Stimulated activated CD8-positive, alpha-beta memory T cell treated with anti-CD3 and anti-CD28 coated beads, Interleukin-15, amount 100 ng/mL, for 48 hours (primary cell): ENCODE measurements at regions not wholly inside any gene's neighbourhood (a gene's known extent, or its start where the extent isn't known, plus 50 kb on each side); places are given as distances from the start of the nearest gene placed in this dataset.

Experiments
- DNase-seq, 2 donors: peaks; one replicate each; pipeline ENCODE4 v3.0.0-alpha.2; 2020; ENCODE audit warnings: low read depth in 2 of 2

DNA sequence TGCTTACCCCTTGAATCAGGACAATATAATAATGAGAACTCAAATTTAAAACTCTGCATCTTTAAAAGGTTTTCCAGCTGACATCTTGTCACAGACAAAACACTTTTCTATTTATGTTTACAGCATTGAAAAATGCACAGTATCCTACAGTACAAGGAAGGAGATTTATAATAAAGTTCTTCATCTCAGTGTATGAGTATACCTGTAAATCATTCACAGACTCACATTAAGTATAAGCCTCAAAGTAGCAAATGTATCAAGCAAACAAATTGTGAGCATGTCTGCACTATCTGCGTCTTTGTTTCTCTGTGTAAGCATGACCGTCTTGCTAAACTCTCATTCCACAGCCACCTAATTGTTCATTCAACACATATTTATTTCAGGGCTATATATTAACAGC is 52.8 kb downstream of the PPP1R2C start:
- DNase-seq = no peak

GRCh38 chrX:42720209-42720608 is 57.8 kb downstream of the PPP1R2C start:
- no peak for DNase-seq

- no peak for DNase-seq
These were observed 62.2 kb downstream of the PPP1R2C start for GRCh38 chrX:42715701-42716262.

DNA sequence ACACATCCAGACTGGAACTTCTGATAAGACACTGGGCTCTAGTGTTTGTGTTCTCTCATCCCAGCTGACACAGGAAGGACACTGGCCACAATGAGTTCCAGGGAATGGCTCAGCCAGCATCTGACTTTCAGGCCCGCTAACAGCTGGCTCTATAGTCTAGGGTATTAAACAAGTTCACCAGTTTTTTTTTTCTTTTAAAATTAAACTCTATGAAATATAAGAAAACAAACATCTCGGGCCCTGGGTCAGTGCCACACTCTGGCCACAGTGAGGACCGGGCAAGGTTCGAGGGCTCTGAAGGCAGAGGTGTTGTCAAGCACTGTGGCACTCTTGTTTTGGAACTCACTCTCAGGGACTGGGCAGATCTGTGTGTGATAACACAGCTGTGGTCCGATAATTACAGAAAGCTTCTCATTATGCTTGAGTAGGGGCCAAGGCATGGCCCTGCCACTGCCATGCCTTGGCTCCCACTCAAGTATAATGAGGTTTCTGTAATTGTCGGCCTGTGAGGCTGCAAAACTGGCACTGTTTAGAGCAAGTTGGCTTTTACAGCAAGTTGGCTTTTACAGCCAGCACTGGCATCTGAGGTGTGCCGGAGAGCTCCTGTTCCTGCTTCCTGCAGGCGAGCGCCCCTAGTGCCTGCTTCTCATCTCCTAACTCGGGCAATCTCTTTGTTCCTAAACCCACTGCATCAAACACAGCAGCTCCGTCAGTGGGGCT is 62.8 kb downstream of the PPP1R2C start:
- no peak for DNase-seq

DNA sequence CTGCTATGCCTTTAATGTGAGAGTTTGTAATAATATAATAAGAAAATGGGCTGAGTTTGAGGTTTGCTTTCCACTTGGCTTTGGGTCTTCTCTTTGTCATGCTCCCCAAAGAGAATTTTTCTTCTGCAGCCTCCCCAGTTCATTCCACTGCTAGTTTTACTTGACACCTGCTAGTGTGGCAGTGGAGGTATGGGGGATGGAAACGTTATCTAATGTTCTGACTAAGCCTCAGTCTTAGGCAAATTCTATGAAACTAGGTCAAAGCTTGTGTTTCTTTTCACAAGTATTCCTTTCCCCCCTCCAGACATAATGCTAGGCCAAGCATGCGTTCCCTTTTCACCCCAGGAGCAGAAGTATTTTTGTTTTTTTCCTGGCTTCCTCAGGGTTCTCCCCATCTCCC is 67.5 kb downstream of the PPP1R2C start:
- no peak for DNase-seq

DNA sequence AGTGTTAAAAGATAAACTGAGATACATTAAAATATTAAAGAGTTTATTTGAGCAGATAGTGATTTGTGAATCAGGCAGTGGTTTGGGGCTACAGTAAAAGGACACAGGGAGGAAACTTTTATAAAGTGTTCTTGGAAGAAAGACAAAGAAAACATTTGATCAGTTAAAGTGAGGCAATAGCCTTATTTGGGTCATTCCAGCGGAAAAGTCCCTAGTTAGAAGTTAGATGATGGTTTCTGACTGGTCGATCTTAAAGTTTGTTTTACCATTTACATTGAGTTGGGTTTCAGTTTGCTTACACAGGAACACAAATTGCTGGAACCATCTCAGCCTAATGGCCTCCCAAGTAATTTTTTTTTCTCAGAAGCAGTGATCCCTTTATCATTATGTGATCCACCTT is 69.7 kb downstream of the PPP1R2C start:
- DNase-seq = no peak

DNA sequence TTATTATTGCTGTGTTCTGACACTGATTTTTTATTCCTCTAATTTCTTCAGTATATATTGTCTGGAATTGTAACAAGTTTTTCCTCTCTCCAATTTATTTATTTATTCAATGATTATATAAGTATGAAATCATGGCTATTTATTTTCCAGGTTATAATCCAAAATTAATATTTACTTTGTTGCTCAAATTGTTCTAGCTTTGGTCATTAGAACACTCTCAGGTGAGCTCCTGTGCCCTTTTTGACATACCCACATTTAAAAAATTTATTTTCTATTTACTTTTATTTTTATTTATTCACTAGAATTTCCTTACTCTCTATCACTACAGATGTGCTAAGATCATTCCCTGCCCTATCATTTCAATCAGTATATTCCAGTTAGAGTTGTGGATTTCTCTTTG is 70.2 kb downstream of the PPP1R2C start:
- no peak for DNase-seq

GRCh38 chrX:42704454-42704853 is 73.5 kb downstream of the PPP1R2C start:
- no peak for DNase-seq

- DNase-seq = no peak
These were observed 80.4 kb downstream of the PPP1R2C start for GRCh38 chrX:42697544-42697943.

GRCh38 chrX:42696536-42697124 is 81.3 kb downstream of the PPP1R2C start:
- no peak for DNase-seq

DNA sequence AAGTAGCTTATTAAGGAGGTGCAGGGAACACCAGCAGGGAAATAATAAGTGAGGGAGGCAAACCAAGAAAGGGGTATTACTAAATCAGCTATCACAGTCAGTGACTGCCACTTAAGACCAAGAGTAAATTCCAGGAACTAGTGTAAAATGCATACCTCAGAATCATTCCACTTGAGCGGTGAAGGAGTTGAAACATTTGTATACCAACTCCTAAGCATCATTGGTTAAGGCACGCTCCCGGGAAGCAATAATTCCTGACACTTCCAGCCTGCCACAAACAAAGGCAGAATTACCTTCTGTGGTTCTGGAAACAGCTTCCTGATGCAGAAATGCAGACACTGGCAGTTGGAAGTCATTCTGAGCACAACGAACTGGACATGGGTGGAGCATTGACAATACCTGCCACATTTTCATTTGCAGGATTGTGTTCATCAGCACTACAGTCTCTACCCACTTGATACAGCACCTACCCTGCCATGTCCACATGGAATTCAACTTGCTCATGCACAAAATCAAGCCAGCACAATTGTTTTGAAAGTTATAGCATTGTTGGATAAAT is 82.1 kb downstream of the PPP1R2C start:
- no peak for DNase-seq

DNA sequence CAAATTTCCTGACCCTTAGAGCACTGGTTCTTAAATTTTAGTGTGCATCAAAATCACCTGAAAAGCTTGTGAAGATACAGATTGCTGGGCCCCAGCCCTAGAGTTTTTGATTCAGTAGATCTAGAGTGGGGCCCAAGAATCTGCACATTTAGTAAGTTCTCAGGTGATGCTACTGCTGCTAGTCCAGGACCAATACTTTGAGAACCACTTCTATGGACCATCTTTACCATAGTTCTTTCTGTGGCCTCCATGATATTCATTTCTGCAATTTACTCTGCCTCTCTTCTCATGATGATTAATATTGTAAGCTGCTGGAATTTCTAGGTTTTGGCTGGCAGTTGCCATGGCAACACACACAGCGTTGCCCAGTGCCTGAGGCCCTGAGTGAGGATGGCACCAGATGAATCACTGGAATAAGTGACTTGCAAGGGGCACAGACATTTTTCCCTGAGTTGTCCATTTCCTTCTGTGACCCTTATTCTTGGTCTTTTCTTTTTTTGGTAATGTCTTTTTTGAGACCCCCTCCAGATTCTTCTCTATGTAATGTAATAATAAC is 83.6 kb downstream of the PPP1R2C start:
- DNase-seq = peak in 1 of 2 donors; percentile 10

DNA sequence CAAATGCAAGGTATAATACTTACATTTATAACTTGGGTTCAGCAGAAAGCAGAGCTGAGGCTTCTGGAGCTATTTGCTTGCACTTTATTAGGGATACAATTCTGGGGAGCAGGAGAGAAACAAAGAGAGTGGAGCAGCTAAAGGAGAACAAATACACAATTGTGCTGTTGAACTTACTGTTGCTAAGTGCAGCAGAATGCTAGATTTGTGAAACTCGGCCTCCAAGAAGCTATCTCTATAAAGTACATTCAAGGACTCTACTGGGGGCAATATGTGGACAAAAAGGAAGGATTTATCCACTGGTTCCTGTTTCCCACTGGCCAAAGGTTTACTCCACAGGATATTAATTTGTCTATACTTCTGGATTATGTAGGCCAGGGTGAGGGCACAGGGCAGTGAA is 86.8 kb downstream of the PPP1R2C start:
- no peak for DNase-seq

DNA sequence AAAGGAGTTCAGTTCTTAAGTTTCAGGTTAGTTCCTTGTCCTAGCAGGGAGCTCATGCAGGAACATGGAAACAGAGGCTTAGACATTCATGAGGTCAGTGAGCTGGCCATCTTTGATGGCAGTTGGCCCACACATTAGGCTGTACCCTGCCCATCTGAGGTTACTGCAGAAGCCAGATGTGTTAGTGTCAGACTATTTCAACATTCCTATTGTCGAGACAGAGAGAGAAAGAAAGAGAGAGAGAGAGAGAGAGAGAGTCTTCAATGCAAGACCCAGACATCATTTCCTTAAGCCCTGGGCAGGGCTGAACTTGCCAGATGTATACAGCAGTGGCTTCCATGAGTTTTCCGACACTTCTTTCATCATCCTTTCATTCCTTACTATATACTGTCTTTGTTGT is 91.3 kb downstream of the PPP1R2C start:
- no peak for DNase-seq

- DNase-seq = no peak
These were observed 91.7 kb downstream of the PPP1R2C start for GRCh38 chrX:42686296-42686695.

DNA sequence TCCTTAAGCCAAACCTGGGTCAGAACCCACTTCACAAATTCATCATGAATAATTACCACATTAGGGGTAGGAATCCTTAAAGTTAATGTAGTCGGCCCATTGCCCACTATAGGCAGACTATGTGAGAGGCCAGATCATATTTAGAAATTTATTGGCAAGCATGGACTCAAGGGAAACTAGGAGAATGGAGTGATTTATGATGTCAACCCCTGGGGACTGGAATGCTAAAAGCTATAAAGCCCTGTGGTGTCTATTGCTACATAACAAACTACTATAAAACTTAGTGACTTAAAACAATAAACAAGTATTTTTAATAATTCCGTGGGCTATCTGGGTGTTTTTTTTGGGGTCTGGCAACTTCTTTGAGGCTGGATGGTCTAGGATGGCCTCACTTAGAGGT is 93.9 kb downstream of the PPP1R2C start:
- no peak for DNase-seq

DNA sequence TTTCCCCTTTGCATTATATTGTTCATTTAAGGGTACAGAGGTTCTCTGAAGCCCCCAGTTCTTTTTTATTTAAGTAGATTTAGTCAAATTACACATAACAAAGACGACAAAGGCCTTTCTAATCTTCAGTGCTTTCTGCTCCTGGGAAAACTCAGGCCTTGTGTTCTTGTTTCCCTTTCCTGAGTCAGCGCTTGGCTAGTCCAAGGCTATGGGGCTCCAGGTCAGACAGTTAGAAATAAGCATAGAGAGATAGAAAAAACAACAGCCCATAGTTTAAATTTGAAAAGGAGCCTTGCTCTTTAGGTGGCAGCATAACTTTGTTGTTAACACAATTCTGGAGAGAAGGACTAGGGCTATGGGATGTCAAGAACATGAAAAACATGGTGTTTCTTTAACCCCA is 97.3 kb downstream of the PPP1R2C start:
- no peak for DNase-seq

- DNase-seq = no peak
These were observed 99.8 kb downstream of the PPP1R2C start for GRCh38 chrX:42678133-42678532.

- no peak for DNase-seq
These were observed 104.6 kb downstream of the PPP1R2C start for GRCh38 chrX:42673301-42673810.

GRCh38 chrX:42664680-42665079 is 113.3 kb downstream of the PPP1R2C start:
- no peak for DNase-seq

GRCh38 chrX:42628471-42628870 is 149.5 kb downstream of the PPP1R2C start:
- DNase-seq = no peak

- no peak for DNase-seq
These were observed 150.1 kb downstream of the PPP1R2C start for GRCh38 chrX:42627891-42628290.

GRCh38 chrX:42624524-42624923 is 153.4 kb downstream of the PPP1R2C start:
- DNase-seq = no peak
